Stimulated activated CD4-positive, alpha-beta T cell treated with anti-CD3 and anti-CD28 coated beads, TNF-alpha, amount 100 ng/mL, for 1 hour (primary cell): ENCODE measurements at regions not wholly inside any gene's neighbourhood (a gene's known extent, or its start where the extent isn't known, plus 50 kb on each side); places are given as distances from the start of the nearest gene placed in this dataset.

ENCODE experiments used
- DNase-seq, 3 donors: peaks; one replicate each; pipeline ENCODE4 v3.0.0-alpha.2; 2020; ENCODE audit warnings: low read depth in 3 of 3, low spot score in 1 of 3

GRCh38 chr2:240310645-240311044 lies 124.8 kb upstream of the GPC1 start:
- DNase-seq = no peak

DNA sequence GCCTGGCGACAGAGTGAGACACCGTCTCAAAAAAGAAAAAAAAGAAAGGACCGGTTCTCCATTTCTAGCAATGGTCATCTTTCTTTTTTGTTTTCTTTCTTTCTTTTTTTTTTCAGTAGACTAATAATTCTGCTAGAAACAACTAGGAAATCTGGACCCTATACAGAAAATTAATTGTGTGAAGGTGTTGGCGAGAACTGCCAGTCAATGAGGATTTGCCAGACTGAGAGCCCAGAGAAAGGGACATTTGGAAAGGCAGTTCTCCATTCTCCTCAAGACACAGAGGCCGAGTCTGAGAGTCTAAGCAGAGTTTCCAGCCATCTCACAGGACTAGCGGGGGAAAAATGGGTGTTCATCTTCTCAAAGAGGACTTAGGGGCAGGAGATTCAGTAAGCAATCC lies 123.6 kb upstream of the GPC1 start:
- DNase-seq = no peak

DNA sequence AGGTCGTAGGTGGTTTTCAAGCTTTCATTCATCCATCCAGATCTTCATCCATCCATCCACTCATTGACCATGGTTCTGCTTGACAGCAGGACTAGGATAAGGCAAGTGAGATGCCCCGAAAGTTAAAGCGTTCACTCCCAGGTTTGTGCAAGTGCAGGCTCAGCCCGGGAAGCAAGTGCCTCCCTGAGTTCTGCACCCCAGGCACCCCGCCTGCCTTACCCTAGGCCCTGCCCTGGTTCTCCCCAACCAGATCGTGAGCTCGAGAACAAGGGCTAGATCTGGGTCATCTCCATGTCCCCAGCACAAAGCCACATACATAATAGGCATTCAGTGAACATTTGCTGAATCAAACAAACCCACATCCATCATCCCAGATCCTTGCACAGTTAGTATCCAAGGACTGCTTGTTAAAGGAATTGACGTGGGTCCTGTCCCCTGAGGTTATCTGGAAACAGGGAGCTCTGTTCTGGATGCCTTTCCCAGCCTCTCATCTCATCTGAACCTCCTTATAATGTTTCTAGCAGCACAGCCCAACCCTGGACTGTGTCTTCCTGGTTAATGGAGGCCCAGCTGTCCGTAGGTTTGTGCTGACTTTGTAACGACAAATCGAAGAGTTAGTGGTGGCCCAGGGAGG lies 116.1 kb upstream of the GPC1 start:
- DNase-seq = no peak

GRCh38 chr2:240319855-240320203 lies 115.6 kb upstream of the GPC1 start:
- no peak for DNase-seq

- no peak for DNase-seq
Measured at GRCh38 chr2:240320204-240320993, 115.1 kb upstream of the GPC1 start.

- DNase-seq = no peak
Measured at GRCh38 chr2:240322231-240322955, 113.1 kb upstream of the GPC1 start.

GRCh38 chr2:240322991-240323390 lies 112.5 kb upstream of the GPC1 start:
- DNase-seq = no peak

GRCh38 chr2:240323601-240324291 lies 111.7 kb upstream of the GPC1 start:
- DNase-seq = no peak

GRCh38 chr2:240324312-240325015 lies 111.0 kb upstream of the GPC1 start:
- DNase-seq = no peak

DNA sequence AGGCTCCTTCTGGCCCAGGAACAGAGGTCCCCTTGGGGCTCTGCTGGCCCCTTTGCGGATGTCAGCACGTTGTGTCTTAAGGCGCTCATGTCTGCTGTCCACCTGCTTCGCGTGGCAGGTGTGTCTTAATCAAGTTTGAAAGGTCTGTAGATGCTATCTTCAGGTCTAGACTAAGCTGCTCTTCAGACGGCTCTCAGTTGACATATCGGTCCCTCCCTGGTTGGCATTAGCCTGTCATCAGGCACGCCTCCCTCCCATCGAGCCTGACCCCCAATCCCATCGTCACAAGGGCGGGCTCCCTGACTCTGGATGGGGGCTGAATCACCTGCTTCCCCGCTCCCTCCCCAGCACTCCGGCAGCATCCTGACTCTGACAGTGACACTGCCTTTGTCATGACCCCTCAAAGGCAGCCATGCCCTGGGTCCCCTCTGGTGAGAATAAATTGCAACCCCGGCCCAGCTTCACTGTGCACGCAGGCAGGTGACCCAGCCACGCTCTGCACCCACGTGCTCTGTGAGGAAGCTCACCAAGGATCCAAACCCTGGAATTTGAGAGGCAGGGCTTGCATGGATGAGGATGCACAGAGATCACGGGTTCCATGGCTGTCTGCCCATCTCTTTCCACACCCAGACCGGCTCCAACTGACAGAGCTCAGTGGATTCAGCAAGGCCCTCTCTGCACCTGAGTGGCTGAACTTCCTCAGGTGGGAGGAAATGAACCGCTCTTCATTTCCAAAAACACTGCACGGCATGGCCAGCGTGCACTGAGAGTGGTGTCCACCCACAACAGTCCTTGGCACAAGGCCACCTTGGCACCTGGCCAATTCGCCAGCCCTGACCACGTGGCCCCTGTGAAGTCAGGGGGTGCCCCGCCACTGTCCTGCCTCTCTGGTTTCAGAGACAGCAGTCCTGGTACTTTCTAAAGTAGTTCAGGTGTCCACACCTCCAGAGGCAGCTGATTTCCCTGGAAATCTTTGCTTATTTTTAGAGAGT lies 110.2 kb upstream of the GPC1 start:
- no peak for DNase-seq

DNA sequence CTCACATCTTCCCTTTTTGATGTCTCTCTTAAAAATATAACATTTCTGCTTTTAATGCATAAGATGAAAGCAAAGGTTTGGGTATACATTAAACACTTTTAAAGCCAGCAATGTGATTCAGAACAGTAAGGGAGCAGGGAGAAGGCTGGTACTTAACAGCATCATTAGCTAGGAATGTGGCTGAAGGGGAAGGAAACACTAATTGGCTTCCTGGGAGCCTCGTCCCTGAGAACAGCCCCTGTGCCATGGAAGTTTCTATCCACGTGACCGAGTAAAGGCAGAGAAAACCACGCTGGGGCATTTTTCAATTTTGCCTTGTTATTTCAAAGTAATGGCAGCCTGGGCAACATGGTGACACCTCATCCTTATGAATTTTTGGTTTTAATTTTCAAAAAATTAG lies 109.2 kb upstream of the GPC1 start:
- no peak for DNase-seq

- DNase-seq = no peak
Measured at GRCh38 chr2:240326886-240327285, 108.6 kb upstream of the GPC1 start.

- DNase-seq = no peak
Measured at GRCh38 chr2:240327566-240327965, 107.9 kb upstream of the GPC1 start.

DNA sequence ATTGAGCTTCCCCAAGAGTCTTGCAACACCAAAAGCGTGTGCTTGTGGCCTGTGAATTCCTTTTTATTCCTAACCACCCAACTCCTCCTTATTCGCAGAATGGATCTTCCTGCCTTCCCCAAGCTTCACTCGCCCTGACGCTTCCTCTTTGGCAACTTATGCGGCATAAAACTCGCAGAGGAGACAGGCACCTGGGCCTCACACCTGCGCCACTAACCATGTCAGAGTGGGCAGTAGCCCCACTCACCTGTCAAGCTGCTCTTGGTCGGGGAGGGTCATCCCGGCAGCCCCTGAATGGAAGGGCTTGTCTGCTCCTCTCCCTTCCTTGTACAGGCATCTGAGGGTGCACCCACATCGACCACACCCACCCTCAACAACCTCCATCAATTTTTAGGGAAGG lies 106.9 kb upstream of the GPC1 start:
- DNase-seq = no peak

DNA sequence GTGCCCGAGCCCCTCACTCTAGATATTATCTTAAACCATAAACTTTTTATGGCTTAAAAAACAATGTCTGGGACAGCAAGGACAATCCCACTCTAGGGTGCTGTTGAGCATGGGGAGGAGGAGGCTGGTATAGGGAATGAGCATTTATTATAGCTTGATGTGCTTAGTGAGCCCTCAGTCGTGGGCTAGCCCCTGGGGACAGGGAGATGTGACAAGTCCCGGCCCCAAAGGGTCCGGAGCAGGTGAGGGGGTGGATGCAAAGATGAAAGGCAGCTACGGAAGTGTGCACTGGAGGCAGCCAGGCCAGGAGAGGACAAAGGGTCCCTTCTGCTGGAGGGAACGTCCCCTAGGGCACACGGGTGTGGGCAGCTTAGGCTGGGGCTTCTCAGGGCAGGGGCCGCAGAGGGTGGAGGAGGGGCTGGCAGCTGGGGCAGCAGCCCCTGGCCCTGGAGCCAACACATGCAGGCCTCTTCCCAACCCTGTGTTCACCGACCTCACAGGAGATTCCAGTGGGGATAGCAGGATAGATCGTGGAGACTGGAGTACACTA lies 106.3 kb upstream of the GPC1 start:
- DNase-seq = no peak

- no peak for DNase-seq
Measured at GRCh38 chr2:240329778-240330177, 105.7 kb upstream of the GPC1 start.

DNA sequence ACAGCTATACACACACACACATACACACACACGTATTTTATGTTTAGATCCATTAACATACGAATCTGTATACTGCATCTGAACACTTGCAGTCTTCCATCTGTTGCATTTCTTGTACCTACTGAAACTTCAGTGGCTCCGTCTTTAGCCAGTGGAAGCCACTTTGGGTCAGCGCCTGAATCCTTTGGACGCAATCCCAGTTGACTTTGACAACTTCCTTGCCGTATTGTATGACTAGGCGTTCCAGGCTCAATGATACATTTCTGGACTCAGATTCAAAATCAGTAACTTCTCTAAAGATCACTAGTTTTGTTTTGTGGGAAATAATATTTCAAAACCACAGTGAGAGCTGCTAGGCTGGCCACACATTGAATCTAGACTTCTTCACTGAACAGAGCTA lies 101.5 kb upstream of the GPC1 start:
- no peak for DNase-seq

GRCh38 chr2:240335061-240335460 lies 100.4 kb upstream of the GPC1 start:
- no peak for DNase-seq

DNA sequence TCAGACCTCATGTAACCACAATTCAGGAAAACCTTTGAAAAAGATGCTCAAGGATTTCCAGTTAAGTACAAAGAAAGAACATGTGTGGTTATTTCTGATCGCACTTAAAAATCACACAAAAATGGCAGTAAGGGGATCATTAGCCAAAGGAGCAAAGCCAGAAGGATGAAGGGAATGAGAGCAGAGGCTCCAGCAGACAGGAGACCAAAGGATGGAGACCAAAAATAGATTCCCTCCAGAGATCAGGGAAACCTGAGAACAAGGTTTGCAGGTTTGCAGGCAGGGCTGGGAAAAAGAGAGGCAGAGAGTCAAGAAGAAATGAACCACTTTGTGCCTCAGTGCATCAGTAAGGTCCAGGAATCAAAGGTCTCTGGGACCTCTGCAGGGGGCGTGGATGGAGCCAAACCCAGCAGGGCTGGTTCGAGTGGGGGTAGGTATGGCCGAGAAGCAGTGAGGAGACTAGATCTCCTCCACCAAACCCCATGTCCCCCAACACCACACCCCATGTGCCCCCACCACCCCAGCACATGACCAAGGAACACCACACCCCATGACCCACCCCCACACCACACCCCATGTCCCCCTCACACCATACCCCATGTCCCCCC lies 98.5 kb upstream of the GPC1 start:
- DNase-seq = no peak
